Neural cell (in vitro differentiated cells): ENCODE measurements at regions not wholly inside any gene's neighbourhood (a gene's known extent, or its start where the extent isn't known, plus 50 kb on each side); places are given as distances from the start of the nearest gene placed in this dataset.

Source experiments
- CTCF ChIP-seq: fragments of 450-650 bp; IDR thresholded peaks from 2 replicates; pipeline ENCODE4 v1.5.1; 2014; ENCODE audit warnings: antibody characterized with exemption, mild to moderate bottlenecking, moderate library complexity; ENCODE audit not compliant: poor library complexity, severe bottlenecking
- EZH2 ChIP-seq: fragments of 200-600, 300-800 bp; shearing (Covaris generic), sonication (generic); IDR thresholded peaks from 2 replicates; pipeline ENCODE4 v1.6.1; 2014; ENCODE audit warnings: antibody characterized with exemption, low read length, borderline replicate concordance, mild to moderate bottlenecking; ENCODE audit not compliant: insufficient read depth, poor library complexity, severe bottlenecking
- MXI1 ChIP-seq: fragments of 450-650 bp; conservative IDR thresholded peaks from 2 replicates; pipeline ENCODE4 v1.6.1; 2014; ENCODE audit warnings: antibody characterized with exemption, mild to moderate bottlenecking; ENCODE audit not compliant: poor library complexity, severe bottlenecking
- RAD21 ChIP-seq: fragments of 450-650 bp; conservative IDR thresholded peaks from 2 replicates; pipeline ENCODE4 v1.6.1; 2014; ENCODE audit warnings: antibody characterized with exemption, mild to moderate bottlenecking, moderate library complexity

GRCh38 chr9:99465231-99465907 is 243.3 kb downstream of the SEC61B start:
- TF ChIP-seq CTCF (no peak), RAD21 (no peak), MXI1 (no peak), EZH2 (no peak)
